Tibial nerve (tissue), 4 donors: ENCODE measurements at regions not wholly inside any gene's neighbourhood (a gene's known extent, or its start where the extent isn't known, plus 50 kb on each side); places are given as distances from the start of the nearest gene placed in this dataset.

Source experiments
- DNase-seq, 2 donors: peaks; one replicate each; pipeline ENCODE4 v3.0.0-alpha.2; 2019; ENCODE audit warnings: low spot score in 2 of 2
- H3K27ac ChIP-seq, 4 donors: fragments of 200-600 bp; sonication (generic) in 3 of 4; one replicate each; pipeline ENCODE4 v1.5.1; 2017 to 2019; ENCODE audit warnings: mild to moderate bottlenecking in 1 of 4
- H3K27me3 ChIP-seq, 2 donors: fragments of 200-600 bp; sonication (generic) in 1 of 2; one replicate each; pipeline versions ENCODE4 v1.5.1 to v1.6.0; 2017 to 2019
- H3K36me3 ChIP-seq, 3 donors: fragments of 200-600 bp; sonication (generic); one replicate each; pipeline ENCODE4 v1.5.1; 2018 to 2019
- H3K4me1 ChIP-seq, 4 donors: fragments of 200-600 bp; sonication (generic) in 3 of 4; one replicate each; pipeline ENCODE4 v1.5.1; 2017 to 2019
- H3K4me3 ChIP-seq, 4 donors: fragments of 200-600 bp; sonication (generic) in 3 of 4; one replicate each; pipeline ENCODE4 v1.5.1; 2017 to 2019; ENCODE audit warnings: mild to moderate bottlenecking in 1 of 4, moderate library complexity in 1 of 4
- H3K9me3 ChIP-seq, 4 donors: fragments of 200-600 bp; sonication (generic) in 3 of 4; one replicate each; pipeline ENCODE4 v1.5.1; 2017 to 2019
- EP300 ChIP-seq, 2 donors: sonication (generic); formaldehyde crosslinking; IDR thresholded peaks; one replicate each; pipeline ENCODE4 v1.6.1; 2017; ENCODE audit warnings: antibody characterized with exemption in 2 of 2, mild to moderate bottlenecking in 1 of 2
- POLR2A ChIP-seq, 2 donors: fragments of 450-650 bp; IDR thresholded peaks; one replicate each; pipeline ENCODE4 v1.6.1; 2017; ENCODE audit warnings: antibody characterized with exemption in 2 of 2, mild to moderate bottlenecking in 2 of 2, moderate library complexity in 2 of 2
- WGBS, 2 donors: methylation state at CpG; one replicate each; pipeline ENCODE4 v1.1.5; 2018; 5-methylcytosine and 5-hydroxymethylcytosine counted together
- TF ChIP-seq, protein P1 (sequence below), 5 experiments: fragments of 200-600 bp in 3 of 5; fragments of 450-650 bp in 2 of 5; sonication (generic) in 3 of 5; IDR thresholded peaks; one replicate each; pipeline ENCODE4 v1.5.1; 2016 to 2019; ENCODE audit warnings: antibody characterized with exemption in 5 of 5, mild to moderate bottlenecking in 3 of 5, moderate library complexity in 2 of 5

DNA sequence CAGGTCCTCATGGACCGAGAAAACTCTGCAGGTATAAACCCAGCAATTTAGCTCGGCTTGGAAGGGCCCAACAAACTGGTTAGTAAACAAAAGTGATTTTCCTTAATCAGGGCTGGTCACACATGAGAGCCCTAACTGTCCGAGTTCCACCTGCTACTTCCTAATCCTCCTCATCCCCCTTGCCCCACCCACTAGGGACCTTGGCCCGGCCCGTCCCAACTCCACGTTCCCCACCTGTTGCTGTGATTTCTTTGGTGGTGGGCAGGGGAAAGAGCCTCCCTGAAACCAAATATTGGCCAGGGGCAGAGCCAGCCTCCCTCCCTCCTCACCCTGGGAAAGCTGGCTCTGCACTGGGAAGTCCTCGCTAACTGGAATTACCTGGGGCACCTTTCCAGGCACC is 304.2 kb upstream of the PROX1 start:
- Histone ChIP-seq H3K27me3 (no peaks in the 10 kb centered on the region), H3K36me3 (no peaks in the 10 kb centered on the region), H3K27ac (no peak overlapping the region), H3K4me1 (no peaks in the 10 kb centered on the region), H3K4me3 (no peak overlapping the region), H3K9me3 (no peaks in the 10 kb centered on the region)
- 71 to 79% methylated on average over 7 of the region's 7 CpGs for WGBS, 2 donors
- DNase-seq: no peak
- TF ChIP-seq EP300 (IDR thresholded peaks at IDR 0.05) (no peak), POLR2A (IDR thresholded peaks at IDR 0.05) (no peak)
- TF ChIP-seq, protein P1, sequence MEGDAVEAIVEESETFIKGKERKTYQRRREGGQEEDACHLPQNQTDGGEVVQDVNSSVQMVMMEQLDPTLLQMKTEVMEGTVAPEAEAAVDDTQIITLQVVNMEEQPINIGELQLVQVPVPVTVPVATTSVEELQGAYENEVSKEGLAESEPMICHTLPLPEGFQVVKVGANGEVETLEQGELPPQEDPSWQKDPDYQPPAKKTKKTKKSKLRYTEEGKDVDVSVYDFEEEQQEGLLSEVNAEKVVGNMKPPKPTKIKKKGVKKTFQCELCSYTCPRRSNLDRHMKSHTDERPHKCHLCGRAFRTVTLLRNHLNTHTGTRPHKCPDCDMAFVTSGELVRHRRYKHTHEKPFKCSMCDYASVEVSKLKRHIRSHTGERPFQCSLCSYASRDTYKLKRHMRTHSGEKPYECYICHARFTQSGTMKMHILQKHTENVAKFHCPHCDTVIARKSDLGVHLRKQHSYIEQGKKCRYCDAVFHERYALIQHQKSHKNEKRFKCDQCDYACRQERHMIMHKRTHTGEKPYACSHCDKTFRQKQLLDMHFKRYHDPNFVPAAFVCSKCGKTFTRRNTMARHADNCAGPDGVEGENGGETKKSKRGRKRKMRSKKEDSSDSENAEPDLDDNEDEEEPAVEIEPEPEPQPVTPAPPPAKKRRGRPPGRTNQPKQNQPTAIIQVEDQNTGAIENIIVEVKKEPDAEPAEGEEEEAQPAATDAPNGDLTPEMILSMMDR (IDR thresholded peaks at IDR 0.05): no peak

DNA sequence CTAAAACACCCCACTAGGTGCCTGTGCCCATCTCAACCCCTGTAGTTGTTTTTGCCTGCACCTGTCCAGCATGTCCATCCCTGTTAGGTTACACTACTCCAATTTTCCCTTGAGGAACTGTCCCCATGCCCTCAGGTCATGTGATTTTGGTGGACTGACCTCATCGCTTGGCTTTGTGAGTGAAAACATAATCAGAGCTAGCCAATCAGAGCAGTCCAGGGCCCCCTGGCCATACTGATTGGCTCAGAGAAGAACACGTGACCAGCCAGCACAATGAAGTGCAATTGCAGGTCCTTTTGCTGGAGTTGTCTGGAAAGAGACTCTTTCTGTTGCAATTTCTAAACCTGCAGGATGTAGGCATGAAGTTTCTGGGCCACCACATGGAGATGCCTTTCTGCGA is 303.3 kb upstream of the PROX1 start:
- no peak overlapping the region for H3K27ac ChIP-seq

DNA sequence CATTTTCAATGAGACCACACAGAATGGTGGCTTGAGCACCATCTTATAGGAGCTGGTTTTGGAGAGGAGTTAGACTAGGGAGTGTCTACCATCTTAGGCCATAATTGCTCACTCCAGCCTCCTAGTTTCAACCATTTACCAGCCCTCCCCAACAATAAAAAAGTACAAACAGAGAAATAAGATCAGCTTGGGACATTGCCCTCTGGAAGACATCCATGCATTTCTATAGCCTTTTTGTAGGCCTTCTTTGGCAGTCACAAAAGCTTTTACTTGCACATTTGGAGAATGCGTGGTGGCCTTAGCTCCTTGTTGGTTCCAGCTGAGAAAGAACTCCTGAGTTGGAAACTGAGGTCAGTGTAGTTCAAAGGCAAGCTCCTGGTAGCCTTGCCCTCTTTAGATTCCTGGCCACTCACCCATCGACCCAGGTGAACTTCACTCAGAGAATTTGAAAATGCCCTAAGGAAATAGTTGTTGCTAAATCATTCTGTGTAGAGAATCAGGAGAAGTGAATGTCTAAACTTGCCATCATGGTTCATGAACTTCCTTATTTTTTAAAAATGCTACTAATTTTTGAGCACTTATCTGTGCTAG is 301.7 kb upstream of the PROX1 start:
- H3K27ac ChIP-seq: no peak overlapping the region
- TF ChIP-seq, protein P1 (IDR thresholded peaks at IDR 0.05): no peak
- no peaks in the 10 kb centered on the region for H3K4me1 ChIP-seq
- no peak for DNase-seq
- no peaks in the 10 kb centered on the region for H3K9me3 ChIP-seq
- H3K36me3 ChIP-seq: no peaks in the 10 kb centered on the region
- WGBS, 2 donors: 70 to 77% methylated on average over 2 of the region's 2 CpGs
- H3K4me3 ChIP-seq: no peak overlapping the region
- no peaks in the 10 kb centered on the region for H3K27me3 ChIP-seq

More for the DNA sequence above, 303.3 kb upstream of the PROX1 start:
- no peaks in the 10 kb centered on the region for H3K9me3 ChIP-seq
- no peaks in the 10 kb centered on the region for H3K4me1 ChIP-seq
- H3K4me3 ChIP-seq: no peak overlapping the region
- TF ChIP-seq, protein P1 (IDR thresholded peaks at IDR 0.05): no peak
- TF ChIP-seq EP300 (IDR thresholded peaks at IDR 0.05): no peak
- no peak for TF ChIP-seq POLR2A (IDR thresholded peaks at IDR 0.05)
- no peaks in the 10 kb centered on the region for H3K36me3 ChIP-seq
- no peaks in the 10 kb centered on the region for H3K27me3 ChIP-seq
- 96 to 97% methylated on average over 3 of the region's 3 CpGs for WGBS, 2 donors
- DNase-seq: no peak

DNA sequence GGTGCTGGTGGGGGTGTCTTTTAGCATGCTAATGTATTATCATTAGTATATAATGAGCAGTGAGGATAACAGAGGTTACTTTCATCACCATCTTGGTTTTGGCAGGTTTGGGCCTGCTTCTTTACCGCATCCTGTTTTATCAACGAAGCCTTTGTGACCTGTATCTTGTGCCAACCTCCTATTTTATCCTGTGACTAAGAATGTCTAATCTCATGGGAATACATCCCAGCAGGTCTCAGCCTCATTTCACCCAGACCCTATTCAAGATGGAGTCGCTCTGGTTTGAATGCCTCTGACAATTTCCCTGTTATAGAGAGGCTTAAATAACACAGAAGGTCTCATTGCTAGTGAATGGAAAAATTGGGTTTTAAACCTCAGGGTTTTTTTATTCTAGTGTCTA is 300.8 kb upstream of the PROX1 start:
- Histone ChIP-seq H3K9me3 (no peaks in the 10 kb centered on the region), H3K27me3 (no peaks in the 10 kb centered on the region), H3K4me3 (no peak overlapping the region), H3K36me3 (no peaks in the 10 kb centered on the region), H3K27ac (no peak overlapping the region), H3K4me1 (no peaks in the 10 kb centered on the region)
- DNase-seq: no peak
- TF ChIP-seq POLR2A (IDR thresholded peaks at IDR 0.05): no peak
- TF ChIP-seq, protein P1 (IDR thresholded peaks at IDR 0.05): no peak
- TF ChIP-seq EP300 (IDR thresholded peaks at IDR 0.05): no peak
- WGBS, 2 donors: 88 to 93% methylated on average over 3 of the region's 3 CpGs

DNA sequence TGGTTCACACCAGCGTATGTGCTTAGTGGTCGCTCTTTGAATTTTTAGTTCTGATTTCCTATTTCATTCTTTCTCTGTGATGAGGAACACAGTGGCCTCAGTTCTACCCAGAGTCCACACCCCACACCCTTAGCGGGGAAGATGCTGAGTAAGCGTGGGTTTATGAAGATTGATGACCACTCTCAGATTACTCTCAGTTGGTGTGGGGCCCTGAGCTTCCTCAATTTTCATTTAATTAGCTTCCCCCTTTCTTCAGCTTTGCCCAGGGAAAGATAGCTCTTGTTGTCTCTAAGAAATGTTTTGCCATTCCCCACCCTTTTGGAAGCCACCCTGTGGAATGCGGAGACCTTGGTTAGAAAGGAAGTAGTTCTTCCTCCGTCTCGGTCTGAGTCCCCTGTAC is 299.9 kb upstream of the PROX1 start:
- Histone ChIP-seq H3K9me3 (no peaks in the 10 kb centered on the region), H3K4me1 (no peaks in the 10 kb centered on the region), H3K36me3 (no peaks in the 10 kb centered on the region), H3K27me3 (no peaks in the 10 kb centered on the region), H3K27ac (no peak overlapping the region), H3K4me3 (no peak overlapping the region)
- TF ChIP-seq POLR2A (IDR thresholded peaks at IDR 0.05) (no peak), EP300 (IDR thresholded peaks at IDR 0.05) (no peak)
- TF ChIP-seq, protein P1 (IDR thresholded peaks at IDR 0.05): no peak
- DNase-seq: no peak
- WGBS, 2 donors: 55 to 56% methylated on average over 7 of the region's 7 CpGs
